SK-N-SH (cell line): ENCODE measurements at regions not wholly inside any gene's neighbourhood (a gene's known extent, or its start where the extent isn't known, plus 50 kb on each side); places are given as distances from the start of the nearest gene placed in this dataset.

ENCODE experiments used
- CTCF ChIA-PET: fragments of 300-600, 350-600 bp; formaldehyde crosslinking; extraction: SDS; loops from one replicate; lab custom pipeline; 2021; lab: Yijun Ruan, JAX
- POLR2A ChIA-PET: fragments of 350-600 bp; sonication (Branson Sonifier 250); formaldehyde crosslinking; extraction: SDS; loops from one replicate; lab custom pipeline; 2020; ENCODE audit warnings: antibody characterized with exemption, inconsistent platforms; lab: Yijun Ruan, JAX
- DNase-seq: peaks from one replicate; pipeline ENCODE4 v3.0.0; 2012
- H2AFZ ChIP-seq: fragments of 200-600 bp; sonication (generic); 2 replicates; pipeline ENCODE4 v1.8.1; 2016; ENCODE audit warnings: antibody characterized with exemption, mild to moderate bottlenecking, low read depth
- H3F3A ChIP-seq: fragments of 200-600 bp; sonication (generic); replicated peaks from 2 replicates; pipeline ENCODE3; 2016; ENCODE audit warnings: antibody characterized with exemption, mild to moderate bottlenecking; ENCODE audit not compliant: insufficient read depth
- H3K27ac ChIP-seq, 2 experiments: fragments of 200-500 bp in 1 of 2; fragments of 200-600 bp in 1 of 2; sonication (Bioruptor generic) in 1 of 2; sonication (generic), shearing (Covaris generic) in 1 of 2; 2 replicates each; pipeline versions ENCODE4 v1.5.1 to v1.6.1; 2014 to 2016; ENCODE audit warnings: low read depth in 2 of 2, inconsistent platforms in 1 of 2, low read length in 1 of 2, mild to moderate bottlenecking in 1 of 2, mixed read lengths in 1 of 2
- H3K27me3 ChIP-seq: fragments of 200-600 bp; sonication (generic), shearing (Covaris generic); 2 replicates; pipeline ENCODE4 v1.6.1; 2016; ENCODE audit warnings: mixed run types; ENCODE audit not compliant: insufficient read depth
- H3K36me3 ChIP-seq, 2 experiments: fragments of 200-500 bp in 1 of 2; fragments of 200-600 bp in 1 of 2; sonication (Bioruptor generic) in 1 of 2; sonication (generic) in 1 of 2; replicated peaks in 1 of 2; 2 replicates each; pipeline versions ENCODE3 to v1.5.1; 2014 to 2016; ENCODE audit warnings: low read length in 1 of 2, mild to moderate bottlenecking in 1 of 2; ENCODE audit not compliant: insufficient read depth in 2 of 2, control insufficient read depth in 1 of 2
- H3K4me1 ChIP-seq, 2 experiments: fragments of 200-500 bp in 1 of 2; fragments of 200-600 bp in 1 of 2; sonication (Bioruptor generic) in 1 of 2; sonication (generic), shearing (Covaris generic) in 1 of 2; 2 replicates each; pipeline versions ENCODE4 v1.5.1 to v1.6.1; 2014 to 2016; ENCODE audit warnings: low read depth in 1 of 2, low read length in 1 of 2, mixed run types in 1 of 2; ENCODE audit not compliant: insufficient read depth in 2 of 2, control insufficient read depth in 1 of 2
- H3K4me2 ChIP-seq: fragments of 200-600 bp; sonication (generic), shearing (Covaris generic); 2 replicates; pipeline ENCODE4 v1.6.1; 2017; ENCODE audit warnings: mixed run types
- H3K4me3 ChIP-seq, 2 experiments: fragments of 200-500 bp in 1 of 2; fragments of 200-600 bp in 1 of 2; sonication (Bioruptor generic) in 1 of 2; sonication (generic), shearing (Covaris generic) in 1 of 2; 2 replicates each; pipeline versions ENCODE4 v1.5.1 to v1.8.1; 2014 to 2016; ENCODE audit warnings: low read depth in 2 of 2, inconsistent platforms in 1 of 2, low read length in 1 of 2, mild to moderate bottlenecking in 1 of 2, mixed read lengths in 1 of 2, moderate library complexity in 1 of 2
- H3K79me2 ChIP-seq: fragments of 200-600 bp; sonication (generic); 2 replicates; pipeline ENCODE4 v1.8.1; 2017; ENCODE audit warnings: mild to moderate bottlenecking; ENCODE audit not compliant: insufficient read depth
- H3K9ac ChIP-seq: fragments of 200-600 bp; sonication (generic); 2 replicates; pipeline ENCODE4 v1.6.1; 2017; ENCODE audit warnings: mixed run types
- H3K9me2 ChIP-seq: fragments of 200-600 bp; sonication (generic); 2 replicates; pipeline ENCODE4 v1.6.1; 2017; ENCODE audit warnings: mixed run types
- H3K9me3 ChIP-seq: fragments of 200-600 bp; sonication (generic); 2 replicates; pipeline ENCODE4 v1.6.1; 2017; ENCODE audit warnings: mixed run types, mild to moderate bottlenecking, moderate library complexity
- H4K20me1 ChIP-seq: fragments of 200-600 bp; sonication (generic); 2 replicates; pipeline ENCODE4 v1.6.1; 2017; ENCODE audit warnings: mild to moderate bottlenecking, mixed run types; ENCODE audit not compliant: insufficient read depth
- CHD2 ChIP-seq: fragments of 150-350 bp; IDR thresholded peaks from 2 replicates; pipeline ENCODE4 v1.6.1; 2018; ENCODE audit warnings: low read length; ENCODE audit not compliant: partially characterized antibody
- CTCF ChIP-seq: fragments of 200-600 bp; sonication (generic); IDR thresholded peaks from 2 replicates; pipeline ENCODE4 v1.6.1; 2017; ENCODE audit warnings: antibody characterized with exemption, mild to moderate bottlenecking, moderate library complexity
- ELF1 ChIP-seq: IDR thresholded peaks from 2 replicates; pipeline ENCODE4 v1.4.0; 2012
- FOSL2 ChIP-seq: IDR thresholded peaks from 2 replicates; pipeline ENCODE4 v1.4.0; 2012; ENCODE audit warnings: low read depth, mild to moderate bottlenecking, moderate library complexity, borderline replicate concordance
- GABPA ChIP-seq: IDR thresholded peaks from 2 replicates; pipeline ENCODE4 v1.4.0; 2012; ENCODE audit warnings: low read depth, mild to moderate bottlenecking
- JUND ChIP-seq: IDR thresholded peaks from 2 replicates; pipeline ENCODE4 v1.4.0; 2012
- MEF2A ChIP-seq: IDR thresholded peaks from 2 replicates; pipeline ENCODE4 v1.4.0; 2012; ENCODE audit warnings: low read depth, borderline replicate concordance
- NFIC ChIP-seq: IDR thresholded peaks from 2 replicates; pipeline ENCODE4 v1.4.0; 2012; ENCODE audit warnings: borderline replicate concordance
- RCOR1 ChIP-seq: fragments of 150-350 bp; IDR thresholded peaks from 2 replicates; pipeline ENCODE4 v1.6.1; 2017; ENCODE audit warnings: antibody characterized with exemption, low read length
- REST ChIP-seq: IDR thresholded peaks from 2 replicates; pipeline ENCODE4 v1.6.1; 2012; ENCODE audit warnings: mild to moderate bottlenecking, low read depth, low read length, moderate library complexity
- RFX5 ChIP-seq: IDR thresholded peaks from 2 replicates; pipeline ENCODE4 v1.6.1; 2012; ENCODE audit warnings: mild to moderate bottlenecking, improper control_type of control experiment, low read length
- SMC3 ChIP-seq: IDR thresholded peaks from 2 replicates; pipeline ENCODE4 v1.6.1; 2012; ENCODE audit warnings: low read depth, low read length, improper control_type of control experiment
- TEAD4 ChIP-seq: IDR thresholded peaks from 2 replicates; pipeline ENCODE4 v1.4.0; 2012; ENCODE audit warnings: mild to moderate bottlenecking, borderline replicate concordance; ENCODE audit not compliant: insufficient read depth
- USF2 ChIP-seq: fragments of 150-350 bp; IDR thresholded peaks from 2 replicates; pipeline ENCODE4 v1.6.1; 2017; ENCODE audit warnings: antibody characterized with exemption, low read length, low read depth, borderline replicate concordance
- YY1 ChIP-seq: IDR thresholded peaks from 2 replicates; pipeline ENCODE4 v1.4.0; 2012; ENCODE audit warnings: low read depth, mild to moderate bottlenecking
- ZBTB33 ChIP-seq: IDR thresholded peaks from 2 replicates; pipeline ENCODE4 v1.4.0; 2012; ENCODE audit warnings: low read depth, borderline replicate concordance
- WGBS: methylation state at CpG from one replicate; pipeline ENCODE4 v1.1.6; 2017; ENCODE audit warnings: low lambda C conversion rate; 5-methylcytosine and 5-hydroxymethylcytosine counted together

- Histone ChIP-seq H3K9ac (no peak overlapping the region), H3K27ac (no peak overlapping the region), H3K4me1 (no peaks in the 10 kb centered on the region), H3K27me3 (no peaks in the 10 kb centered on the region), H3F3A (no peaks in the 10 kb centered on the region), H3K36me3 (no peaks in the 10 kb centered on the region), H3K4me3 (no peak overlapping the region), H3K9me2 (no peaks in the 10 kb centered on the region), H3K9me3 (no peaks in the 10 kb centered on the region), H3K4me2 (no peak overlapping the region), H2AFZ (no peak overlapping the region), H4K20me1 (no peaks in the 10 kb centered on the region), H3K79me2 (no peaks in the 10 kb centered on the region)
- CTCF ChIA-PET, result no interaction called here
- DNase-seq, result no peak
- POLR2A ChIA-PET, result no interaction called here
- TF ChIP-seq SMC3, result no peak
- TF ChIP-seq RCOR1, result no peak
- no peak for TF ChIP-seq NFIC
- no peak for TF ChIP-seq ZBTB33
- TF ChIP-seq YY1, result no peak
- no peak for TF ChIP-seq FOSL2
- no peak for TF ChIP-seq GABPA
- no peak for TF ChIP-seq TEAD4
- TF ChIP-seq CTCF, result no peak
- TF ChIP-seq MEF2A, result no peak
- TF ChIP-seq JUND, result no peak
- no peak for TF ChIP-seq RFX5
- TF ChIP-seq CHD2, result no peak
- no peak for TF ChIP-seq USF2
- TF ChIP-seq ELF1, result no peak
- 26% methylated on average over 5 of the region's 5 CpGs for WGBS
Measured at GRCh38 chr21:18812308-18812707, 408.7 kb upstream of the TMPRSS15 start.

GRCh38 chr21:18819507-18819906, 415.9 kb upstream of the TMPRSS15 start:
- no peaks in the 10 kb centered on the region for H4K20me1 ChIP-seq
- no peaks in the 10 kb centered on the region for H3K9me2 ChIP-seq
- no peaks in the 10 kb centered on the region for H3K27me3 ChIP-seq
- POLR2A ChIA-PET, result no interaction called here
- CTCF ChIA-PET, result no interaction called here
- no peak overlapping the region for H3K9ac ChIP-seq
- no peaks in the 10 kb centered on the region for H3K4me1 ChIP-seq
- no peaks in the 10 kb centered on the region for H3K36me3 ChIP-seq
- DNase-seq, result no peak
- H3K9me3 ChIP-seq, result no peaks in the 10 kb centered on the region
- H3K79me2 ChIP-seq, result no peaks in the 10 kb centered on the region
- H3K27ac ChIP-seq, result no peak overlapping the region
- H3K4me2 ChIP-seq, result no peak overlapping the region
- TF ChIP-seq REST (no peak), RFX5 (no peak), YY1 (no peak)
- no peak overlapping the region for H3K4me3 ChIP-seq
- no peak overlapping the region for H2AFZ ChIP-seq
- H3F3A ChIP-seq, result no peaks in the 10 kb centered on the region
- 4% methylated on average over 1 of the region's 1 CpG for WGBS
